Subcutaneous abdominal adipose tissue (tissue), 5 donors: ENCODE measurements at regions not wholly inside any gene's neighbourhood (a gene's known extent, or its start where the extent isn't known, plus 50 kb on each side); places are given as distances from the start of the nearest gene placed in this dataset.

Source experiments
- H3K27ac ChIP-seq: one replicate; pipeline ENCODE4 v1.7.0; 2013; ENCODE audit warnings: low read depth, mild to moderate bottlenecking, inconsistent platforms, low read length, moderate library complexity
- H3K27me3 ChIP-seq, 5 donors: one replicate each; pipeline ENCODE4 v1.7.0; 2013; ENCODE audit warnings: low read length in 5 of 5, inconsistent platforms in 1 of 5; ENCODE audit not compliant: control insufficient read depth in 5 of 5, insufficient read depth in 4 of 5
- H3K36me3 ChIP-seq, 5 donors: one replicate each; pipeline ENCODE4 v1.7.0; 2013; ENCODE audit warnings: low read length in 5 of 5; ENCODE audit not compliant: control insufficient read depth in 5 of 5, insufficient read depth in 5 of 5
- H3K4me1 ChIP-seq, 5 donors: one replicate each; pipeline ENCODE4 v1.7.0; 2013; ENCODE audit warnings: low read length in 5 of 5, mild to moderate bottlenecking in 3 of 5, moderate library complexity in 1 of 5; ENCODE audit not compliant: control insufficient read depth in 5 of 5, insufficient read depth in 5 of 5
- H3K4me3 ChIP-seq, 5 donors: one replicate each; pipeline ENCODE4 v1.7.0; 2013; ENCODE audit warnings: low read length in 5 of 5, low read depth in 1 of 5
- H3K9ac ChIP-seq, 5 donors: one replicate each; pipeline ENCODE4 v1.7.0; 2013; ENCODE audit warnings: low read length in 5 of 5, mild to moderate bottlenecking in 4 of 5, moderate library complexity in 3 of 5
- H3K9me3 ChIP-seq, 5 donors: one replicate each; pipeline ENCODE4 v1.7.0; 2013; ENCODE audit warnings: low read length in 5 of 5; ENCODE audit not compliant: control insufficient read depth in 5 of 5
- donor health status: healthy.
- donor health status: healthy.
- donor health status: healthy.
- donor health status: healthy.
- donor health status: healthy.

GRCh38 chr11:98195300-98195699 is 825.4 kb upstream of the CNTN5 start:
- Histone ChIP-seq H3K4me1 (no peaks in the 10 kb centered on the region), H3K27ac (no peak overlapping the region), H3K9me3 (no peaks in the 10 kb centered on the region), H3K27me3 (no peaks in the 10 kb centered on the region), H3K36me3 (no peaks in the 10 kb centered on the region), H3K9ac (no peak overlapping the region), H3K4me3 (no peak overlapping the region)

- no peak overlapping the region for H3K9ac ChIP-seq
- H3K27ac ChIP-seq = no peak overlapping the region
- no peak overlapping the region for H3K4me3 ChIP-seq
- no peaks in the 10 kb centered on the region for H3K36me3 ChIP-seq
- H3K27me3 ChIP-seq = no peaks in the 10 kb centered on the region
- H3K9me3 ChIP-seq = peaks cover 0 to 13% (median 7%) of the 10 kb centered on the region in 5 donors
- no peaks in the 10 kb centered on the region for H3K4me1 ChIP-seq
These were observed 813.7 kb upstream of the CNTN5 start for GRCh38 chr11:98207086-98207485.

DNA sequence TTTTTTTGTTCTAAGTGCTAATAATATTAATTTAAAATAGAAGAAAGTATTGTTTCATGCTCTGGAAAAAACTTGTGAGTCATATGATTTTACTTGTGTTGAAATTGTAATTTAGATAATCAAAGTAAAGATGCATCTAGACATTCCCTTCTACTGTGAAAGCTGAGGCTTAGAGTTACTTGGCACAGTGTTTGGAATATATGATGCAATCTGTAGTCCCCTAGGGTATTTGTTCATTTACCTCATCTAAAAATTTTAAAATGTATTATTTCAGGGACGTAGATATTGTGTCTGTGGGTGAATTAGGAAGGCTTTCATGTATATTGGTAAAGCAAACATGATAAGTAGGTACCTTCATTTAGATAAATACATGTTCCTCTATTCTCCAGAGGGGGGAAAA is 793.5 kb upstream of the CNTN5 start:
- H3K9me3 ChIP-seq = no peaks in the 10 kb centered on the region
- H3K36me3 ChIP-seq = no peaks in the 10 kb centered on the region
- H3K4me3 ChIP-seq = no peak overlapping the region
- no peak overlapping the region for H3K9ac ChIP-seq
- H3K27ac ChIP-seq = no peak overlapping the region
- H3K4me1 ChIP-seq = no peaks in the 10 kb centered on the region
- H3K27me3 ChIP-seq = no peaks in the 10 kb centered on the region

DNA sequence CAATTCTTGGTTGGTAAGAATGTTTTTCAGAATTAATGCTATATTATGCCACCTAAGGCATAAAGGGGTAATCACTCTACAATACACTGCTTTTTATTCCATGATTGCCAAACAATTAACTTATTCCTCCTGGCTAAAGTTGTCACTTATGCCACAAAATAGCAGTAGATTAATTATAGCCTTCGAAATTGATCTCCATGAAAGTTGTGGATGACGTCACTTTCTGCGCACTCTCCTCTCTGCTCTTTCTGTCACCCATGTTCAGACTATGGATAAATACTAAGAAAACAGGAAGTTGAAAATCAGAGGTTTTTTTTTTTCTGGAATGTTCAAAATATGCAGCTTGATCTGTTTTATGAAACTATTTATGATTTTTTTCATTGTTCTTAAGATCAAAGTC is 790.1 kb upstream of the CNTN5 start:
- Histone ChIP-seq H3K4me1 (no peaks in the 10 kb centered on the region), H3K9me3 (no peaks in the 10 kb centered on the region), H3K9ac (no peak overlapping the region), H3K4me3 (no peak overlapping the region), H3K27ac (no peak overlapping the region), H3K27me3 (no peaks in the 10 kb centered on the region), H3K36me3 (no peaks in the 10 kb centered on the region)

DNA sequence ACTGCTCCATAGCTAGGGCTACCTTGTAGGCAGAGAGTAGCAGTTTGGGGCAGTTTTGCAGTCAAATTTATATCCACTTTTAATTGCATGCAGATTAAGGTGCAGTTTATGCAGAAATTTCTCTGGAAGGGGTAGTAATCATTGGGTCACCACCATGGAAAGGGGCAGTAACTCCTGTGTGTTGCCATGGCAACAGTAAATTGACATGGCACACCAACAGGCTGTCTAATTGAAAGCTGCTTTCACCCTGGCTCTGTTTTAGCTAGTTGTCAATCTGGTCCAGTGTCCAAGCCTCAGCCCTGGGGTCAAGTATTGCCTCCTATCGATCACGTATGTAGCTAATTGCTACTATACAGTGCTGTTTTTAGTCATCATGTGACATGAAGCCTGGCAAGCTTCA is 786.1 kb upstream of the CNTN5 start:
- Histone ChIP-seq H3K36me3 (no peaks in the 10 kb centered on the region), H3K9me3 (no peaks in the 10 kb centered on the region), H3K4me1 (no peaks in the 10 kb centered on the region), H3K27ac (no peak overlapping the region), H3K9ac (no peak overlapping the region), H3K4me3 (no peak overlapping the region), H3K27me3 (no peaks in the 10 kb centered on the region)

DNA sequence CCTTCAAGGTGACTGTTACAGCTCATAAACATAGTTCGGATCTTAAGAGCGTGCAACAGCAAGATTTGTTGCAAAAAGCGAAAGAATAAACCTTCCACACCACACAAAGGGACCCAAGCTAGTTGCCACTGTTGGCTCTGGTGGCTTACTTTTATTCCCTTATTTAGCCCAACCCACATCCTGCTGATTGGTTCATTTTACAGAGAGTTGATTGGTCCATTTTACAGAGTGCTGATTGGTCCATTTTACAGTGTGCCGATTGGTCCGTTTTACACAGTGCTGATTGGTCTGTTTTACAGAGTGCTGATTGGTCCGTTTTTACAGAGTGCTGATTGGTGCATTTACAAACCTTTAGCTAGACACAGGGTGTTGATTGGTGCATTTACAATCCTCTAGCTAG is 776.9 kb upstream of the CNTN5 start:
- no peaks in the 10 kb centered on the region for H3K27me3 ChIP-seq
- H3K9ac ChIP-seq = no peak overlapping the region
- H3K27ac ChIP-seq = no peak overlapping the region
- no peaks in the 10 kb centered on the region for H3K36me3 ChIP-seq
- H3K9me3 ChIP-seq = peaks cover 0 to 10% (median 6%) of the 10 kb centered on the region in 5 donors
- no peak overlapping the region for H3K4me3 ChIP-seq
- H3K4me1 ChIP-seq = no peaks in the 10 kb centered on the region

DNA sequence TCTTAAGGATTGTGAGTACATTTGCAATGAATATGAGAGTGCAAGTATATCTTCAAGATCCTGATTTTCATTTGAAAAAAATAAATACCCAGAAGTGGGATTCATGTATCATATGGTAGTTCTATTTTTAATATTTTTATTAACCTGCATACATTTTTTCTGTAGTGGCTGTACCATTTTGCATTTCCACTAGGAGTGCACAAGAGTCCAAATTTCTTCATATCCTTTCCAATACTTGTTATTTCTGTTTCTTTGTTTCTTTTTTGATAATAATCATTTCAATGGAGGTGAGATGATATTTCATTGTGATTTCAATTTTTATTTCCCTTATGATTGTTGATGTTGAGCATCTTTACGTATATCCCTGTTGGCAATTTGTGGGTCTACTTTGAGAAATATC is 759.8 kb upstream of the CNTN5 start:
- H3K4me3 ChIP-seq = no peak overlapping the region
- H3K4me1 ChIP-seq = no peaks in the 10 kb centered on the region
- H3K9ac ChIP-seq = no peak overlapping the region
- H3K9me3 ChIP-seq = peaks cover 0 to 7% (median 0%) of the 10 kb centered on the region in 5 donors
- H3K27me3 ChIP-seq = no peaks in the 10 kb centered on the region
- H3K27ac ChIP-seq = no peak overlapping the region
- no peaks in the 10 kb centered on the region for H3K36me3 ChIP-seq

- Histone ChIP-seq H3K9me3 (no peaks in the 10 kb centered on the region), H3K36me3 (no peaks in the 10 kb centered on the region), H3K4me1 (no peaks in the 10 kb centered on the region), H3K27ac (no peak overlapping the region), H3K27me3 (no peaks in the 10 kb centered on the region), H3K9ac (no peak overlapping the region), H3K4me3 (no peak overlapping the region)
These were observed 743.4 kb upstream of the CNTN5 start for GRCh38 chr11:98277251-98277912.

- Histone ChIP-seq H3K36me3 (no peaks in the 10 kb centered on the region), H3K4me1 (no peaks in the 10 kb centered on the region), H3K9me3 (no peaks in the 10 kb centered on the region)
These were observed 731.0 kb upstream of the CNTN5 start for GRCh38 chr11:98289617-98290263.

GRCh38 chr11:98296091-98296880 is 724.5 kb upstream of the CNTN5 start:
- Histone ChIP-seq H3K9ac (no peak overlapping the region), H3K27ac (no peak overlapping the region), H3K4me3 (no peak overlapping the region)

More at GRCh38 chr11:98289617-98290263, 731.0 kb upstream of the CNTN5 start:
- Histone ChIP-seq H3K9ac (no peak overlapping the region), H3K4me3 (no peak overlapping the region), H3K27ac (no peak overlapping the region), H3K27me3 (no peaks in the 10 kb centered on the region)

More at GRCh38 chr11:98296091-98296880, 724.5 kb upstream of the CNTN5 start:
- no peaks in the 10 kb centered on the region for H3K4me1 ChIP-seq
- H3K36me3 ChIP-seq = no peaks in the 10 kb centered on the region
- H3K9me3 ChIP-seq = no peaks in the 10 kb centered on the region
- no peaks in the 10 kb centered on the region for H3K27me3 ChIP-seq
